ENCODE measurements at regions not wholly inside any gene's neighbourhood (a gene's known extent, or its start where the extent isn't known, plus 50 kb on each side); places are given as distances from the start of the nearest gene placed in this dataset.

GRCh38 chr3:39665441-39665840, 144.0 kb upstream of the MYRIP start:
- no peak for TF ChIP-seq POLR2AphosphoS5 (IDR thresholded peaks at IDR 0.05)
- no peak for TF ChIP-seq EP300 (IDR thresholded peaks at IDR 0.05)
- no peak for TF ChIP-seq CTCF (IDR thresholded peaks at IDR 0.05)
- TF ChIP-seq POLR2A (IDR thresholded peaks at IDR 0.05): no peak
- ATAC-seq: no peak
- Histone ChIP-seq H3K4me3 (no peak overlapping the region), H3K4me1 (no peaks in the 10 kb centered on the region), H3K27ac (no peak overlapping the region), H3K9me3 (no peaks in the 10 kb centered on the region), H3K36me3 (no peaks in the 10 kb centered on the region), H3K27me3 (no peaks in the 10 kb centered on the region)

GRCh38 chr3:39668420-39668819, 141.0 kb upstream of the MYRIP start:
- no peak for ATAC-seq
- Histone ChIP-seq H3K4me3 (no peak overlapping the region), H3K36me3 (no peaks in the 10 kb centered on the region), H3K27ac (no peak overlapping the region), H3K4me1 (no peaks in the 10 kb centered on the region), H3K27me3 (no peaks in the 10 kb centered on the region), H3K9me3 (no peaks in the 10 kb centered on the region)
- TF ChIP-seq POLR2AphosphoS5 (IDR thresholded peaks at IDR 0.05) (no peak), POLR2A (IDR thresholded peaks at IDR 0.05) (no peak), CTCF (IDR thresholded peaks at IDR 0.05) (peak in 2 of 4 experiments; percentile 18 to 33), EP300 (IDR thresholded peaks at IDR 0.05) (no peak)
- 10 to 13% methylated on average over 4 to 5 of the region's 5 CpGs for WGBS, 2 donors (ENCODE audit: low coverage in 1 of 2)

GRCh38 chr3:39671116-39671515, 138.3 kb upstream of the MYRIP start:
- WGBS, 2 donors (ENCODE audit: low coverage in 1 of 2): 71 to 81% methylated on average over 4 of the region's 4 CpGs

GRCh38 chr3:39671600-39671999, 137.8 kb upstream of the MYRIP start:
- no peaks in the 10 kb centered on the region for H3K36me3 ChIP-seq
- no peak overlapping the region for H3K27ac ChIP-seq
- WGBS, 2 donors (ENCODE audit: low coverage in 1 of 2): 48% methylated on average over 2 of the region's 2 CpGs
- no peak for TF ChIP-seq CTCF (IDR thresholded peaks at IDR 0.05)
- no peak overlapping the region for H3K4me3 ChIP-seq
- no peaks in the 10 kb centered on the region for H3K27me3 ChIP-seq
- no peaks in the 10 kb centered on the region for H3K4me1 ChIP-seq
- H3K9me3 ChIP-seq: no peaks in the 10 kb centered on the region
- ATAC-seq: no peak

More at GRCh38 chr3:39671116-39671515, 138.3 kb upstream of the MYRIP start:
- Histone ChIP-seq H3K4me1 (no peaks in the 10 kb centered on the region), H3K27ac (no peak overlapping the region), H3K9me3 (no peaks in the 10 kb centered on the region), H3K27me3 (no peaks in the 10 kb centered on the region), H3K36me3 (no peaks in the 10 kb centered on the region), H3K4me3 (no peak overlapping the region)
- TF ChIP-seq EP300 (IDR thresholded peaks at IDR 0.05) (no peak), CTCF (IDR thresholded peaks at IDR 0.05) (no peak), POLR2AphosphoS5 (IDR thresholded peaks at IDR 0.05) (no peak), POLR2A (IDR thresholded peaks at IDR 0.05) (no peak)
- no peak for ATAC-seq

- Histone ChIP-seq H3K4me1 (no peaks in the 10 kb centered on the region), H3K9me3 (no peaks in the 10 kb centered on the region), H3K27me3 (peaks cover 8% of the 10 kb centered on the region), H3K4me3 (no peak overlapping the region), H3K36me3 (no peaks in the 10 kb centered on the region), H3K27ac (no peak overlapping the region)
- TF ChIP-seq EP300 (IDR thresholded peaks at IDR 0.05): no peak
- no peak for TF ChIP-seq POLR2AphosphoS5 (IDR thresholded peaks at IDR 0.05)
- TF ChIP-seq CTCF (IDR thresholded peaks at IDR 0.05): no peak
- no peak for TF ChIP-seq POLR2A (IDR thresholded peaks at IDR 0.05)
- no peak for ATAC-seq
- 63 to 100% methylated on average over 1 of the region's 1 CpG for WGBS, 2 donors (ENCODE audit: low coverage in 1 of 2)
These were observed 104.0 kb upstream of the MYRIP start for GRCh38 chr3:39705351-39705900.

Data from gastroesophageal sphincter (tissue), 4 donors.